GM12878 (cell line): ENCODE measurements at regions not wholly inside any gene's neighbourhood (a gene's known extent, or its start where the extent isn't known, plus 50 kb on each side); places are given as distances from the start of the nearest gene placed in this dataset.

Experiments used
- ATAC-seq: fragments of 200-7000 bp; cut with Tn5 transposase; 3 replicates; pipeline ENCODE4 v1.9.1; 2020; ENCODE audit warnings: mild to moderate bottlenecking, moderate library complexity
- BruUV-seq: library from RNA; stranded (reverse); fragments of 400-500 nt; replicated peaks from 2 replicates; lab custom pipeline; 2021; lab: Mats Ljungman, UMichigan
- CTCF ChIA-PET: fragments of 300-600 bp; sonication (Branson Sonifier 250); formaldehyde crosslinking; extraction: SDS; loops from one replicate; lab custom pipeline; 2021; ENCODE audit warnings: inconsistent platforms; lab: Yijun Ruan, JAX
- POLR2A ChIA-PET: fragments of 350-600 bp; formaldehyde crosslinking; extraction: SDS; loops from one replicate; lab custom pipeline; 2021; ENCODE audit warnings: inconsistent platforms; lab: Charles Lee
- RAD21 ChIA-PET: fragments of 300-600 bp; sonication (Branson Sonifier 250); formaldehyde crosslinking; loops from one replicate; lab custom pipeline; 2023; ENCODE audit warnings: antibody characterized with exemption; ENCODE audit not compliant: unreplicated experiment; lab: Charles Lee
- SMC1A ChIA-PET: fragments of 300-600 bp; sonication (Branson Sonifier 250); formaldehyde crosslinking; loops from one replicate; lab custom pipeline; 2023; ENCODE audit not compliant: unreplicated experiment, uncharacterized antibody; lab: Charles Lee
- DNase-seq: peaks from one replicate; pipeline ENCODE4 v3.0.0-alpha.2; 2011; ENCODE audit warnings: low read depth, low spot score
- FAIRE-seq: peaks from 3 replicates; lab custom pipeline; 2011; peaks lifted over from hg19 to GRCh38; lab: Jason Lieb, UNC
- H2AFZ ChIP-seq: 2 replicates; pipeline ENCODE4 v1.6.0; 2011; ENCODE audit warnings: low read depth, low read length, control low read depth; ENCODE audit not compliant: control insufficient read depth
- H3K27ac ChIP-seq: 2 replicates; pipeline ENCODE4 v1.5.1; 2011; ENCODE audit warnings: control low read depth; ENCODE audit not compliant: control insufficient read depth, insufficient read depth
- H3K27me3 ChIP-seq, 2 experiments: replicated peaks in 1 of 2; 2 replicates each; pipeline versions ENCODE4 v1.6.0 to v1.6.1; 2011; ENCODE audit warnings: low read length in 1 of 2; ENCODE audit not compliant: control insufficient read depth in 2 of 2, insufficient read depth in 2 of 2
- H3K36me3 ChIP-seq, 2 experiments: 2 replicates each; pipeline ENCODE4 v1.5.1; 2011; ENCODE audit warnings: low read length in 1 of 2; ENCODE audit not compliant: control insufficient read depth in 2 of 2, insufficient read depth in 2 of 2
- H3K4me1 ChIP-seq: 2 replicates; pipeline ENCODE4 v1.6.1; 2011; ENCODE audit warnings: mild to moderate bottlenecking, low read length, moderate library complexity, mixed read lengths; ENCODE audit not compliant: control insufficient read depth, insufficient read depth
- H3K4me2 ChIP-seq: 2 replicates; pipeline ENCODE4 v1.6.0; 2011; ENCODE audit warnings: control low read depth; ENCODE audit not compliant: control insufficient read depth, insufficient read depth
- H3K4me3 ChIP-seq: fragments of 200-600 bp; sonication (generic); 2 replicates; pipeline ENCODE4 v1.5.1; 2016
- H3K79me2 ChIP-seq: 2 replicates; pipeline ENCODE4 v1.6.0; 2011; ENCODE audit warnings: low read length; ENCODE audit not compliant: control insufficient read depth, insufficient read depth
- H3K9ac ChIP-seq: 2 replicates; pipeline ENCODE4 v1.8.0; 2011; ENCODE audit warnings: low read length, control low read depth, mixed read lengths; ENCODE audit not compliant: control insufficient read depth, insufficient read depth
- H3K9me3 ChIP-seq: replicated peaks from 3 replicates; pipeline ENCODE4 v1.5.1; 2011; ENCODE audit warnings: mild to moderate bottlenecking, low read length; ENCODE audit not compliant: control insufficient read depth, insufficient read depth
- H4K20me1 ChIP-seq: 2 replicates; pipeline ENCODE4 v1.6.0; 2011; ENCODE audit not compliant: control insufficient read depth, insufficient read depth
- BHLHE40 ChIP-seq, 2 experiments: fragments of 450-650 bp in 1 of 2; IDR thresholded peaks; 2 replicates each; pipeline ENCODE4 v1.6.1; 2011 to 2017; ENCODE audit warnings: low read depth in 2 of 2, borderline replicate concordance in 1 of 2, improper control_type of control experiment in 1 of 2, low read length in 1 of 2, mild to moderate bottlenecking in 1 of 2
- CHD4 ChIP-seq: fragments of 200-600 bp; sonication (generic); IDR thresholded peaks from 2 replicates; pipeline ENCODE4 v1.6.1; 2016; ENCODE audit warnings: mild to moderate bottlenecking
- E2F4 ChIP-seq: IDR thresholded peaks from 2 replicates; pipeline ENCODE4 v1.6.1; 2012; ENCODE audit warnings: low read depth, low read length, improper control_type of control experiment
- FOXM1 ChIP-seq: IDR thresholded peaks from 2 replicates; pipeline ENCODE4 v1.6.1; 2012; ENCODE audit warnings: low read depth, mild to moderate bottlenecking, inconsistent platforms, low read length, moderate library complexity
- IKZF1 ChIP-seq: fragments of 450-650 bp; conservative IDR thresholded peaks from 2 replicates; pipeline ENCODE4 v1.6.1; 2017; ENCODE audit warnings: antibody characterized with exemption, mild to moderate bottlenecking
- IKZF2 ChIP-seq, 2 experiments: fragments of 450-650 bp; IDR thresholded peaks; 2 replicates each; pipeline ENCODE4 v1.6.1; 2017; ENCODE audit warnings: mild to moderate bottlenecking in 2 of 2, moderate library complexity in 2 of 2
- JUNB ChIP-seq: IDR thresholded peaks from 2 replicates; pipeline ENCODE4 v1.6.1; 2016; ENCODE audit warnings: antibody characterized with exemption, mild to moderate bottlenecking
- NBN ChIP-seq: fragments of 450-650 bp; IDR thresholded peaks from 2 replicates; pipeline ENCODE4 v1.6.1; 2016
- RELB ChIP-seq: fragments of 450-650 bp; IDR thresholded peaks from 2 replicates; pipeline ENCODE4 v1.6.1; 2017; ENCODE audit warnings: low read depth, mild to moderate bottlenecking, moderate library complexity
- SMAD5 ChIP-seq: IDR thresholded peaks from 2 replicates; pipeline ENCODE4 v1.6.1; 2016; ENCODE audit warnings: antibody characterized with exemption, low read depth
- SREBF1 ChIP-seq: IDR thresholded peaks from 2 replicates; pipeline ENCODE4 v1.6.1; 2012; ENCODE audit warnings: mild to moderate bottlenecking, low read length
- TBL1XR1 ChIP-seq: IDR thresholded peaks from 2 replicates; pipeline ENCODE4 v1.6.1; 2012; ENCODE audit warnings: low read depth, low read length, improper control_type of control experiment
- YBX1 ChIP-seq: fragments of 450-650 bp; IDR thresholded peaks from 2 replicates; pipeline ENCODE4 v1.6.1; 2016; ENCODE audit warnings: antibody characterized with exemption
- ZBTB33 ChIP-seq: fragments of 450-650 bp; IDR thresholded peaks from 2 replicates; pipeline ENCODE4 v1.6.1; 2017; ENCODE audit warnings: mild to moderate bottlenecking
- ZNF592 ChIP-seq: fragments of 450-650 bp; IDR thresholded peaks from 2 replicates; pipeline ENCODE4 v1.6.1; 2017; ENCODE audit warnings: mild to moderate bottlenecking, moderate library complexity
- in situ Hi-C: fragments of 300-500 bp; cut with MboI; formaldehyde crosslinking; loops from 9 replicates; pipeline ENCODE4 v1.14.3; 2018; ENCODE audit warnings: mixed read lengths
- intact Hi-C: fragments of 100-400 bp; cut with micrococcal nuclease; formaldehyde crosslinking; loops from one replicate; pipeline ENCODE4 v1.14.2; 2022; ENCODE audit not compliant: unreplicated experiment

GRCh38 chr18:55093808-55094207, 134.5 kb upstream of the CCDC68 start (continued):
- TF ChIP-seq ZNF592 (no peak), IKZF1 (no peak), BHLHE40 (IDR thresholded peaks at IDR 0.05; ENCODE audit: borderline replicate concordance in 1 of 2, low read depth in 2 of 2, low read length in 1 of 2) (no peak), TBL1XR1 (no peak)
- TF ChIP-seq, all 136 proteins: peak for 0

GRCh38 chr18:55093295-55093694, 134.0 kb upstream of the CCDC68 start:
- no TSS peak for BruUV-seq
- in situ Hi-C loops: no loop called here
- peak; percentile 35 for ATAC-seq
- TF ChIP-seq SREBF1: no peak
- TF ChIP-seq FOXM1: no peak
- TF ChIP-seq IKZF1: 0 out of 2 replicates have a peak, but pooled peaks have one; percentile 12
- no peak for TF ChIP-seq SMAD5
- TF ChIP-seq IKZF2 (IDR thresholded peaks at IDR 0.05): peak; percentile 50 to 52; a peak in 2 of 4 replicates
- TF ChIP-seq ZBTB33: no peak
- no peak for TF ChIP-seq JUNB
- no peak for TF ChIP-seq BHLHE40 (IDR thresholded peaks at IDR 0.05; ENCODE audit: borderline replicate concordance in 1 of 2, low read depth in 2 of 2, low read length in 1 of 2)
- 0 out of 2 replicates have a peak, but pooled peaks have one; percentile 17 for TF ChIP-seq RELB
- TF ChIP-seq NBN: 0 out of 2 replicates have a peak, but pooled peaks have one; percentile 48
- TF ChIP-seq YBX1: no peak
- TF ChIP-seq E2F4: no peak
- TF ChIP-seq CHD4: no peak

More at GRCh38 chr18:55093295-55093694, 134.0 kb upstream of the CCDC68 start:
- Histone ChIP-seq H2AFZ (no peak overlapping the region), H3K27ac (no peak overlapping the region), H3K9me3 (no peaks in the 10 kb centered on the region), H3K36me3 (no peaks in the 10 kb centered on the region), H3K79me2 (no peaks in the 10 kb centered on the region), H3K9ac (no peak overlapping the region), H3K4me1 (no peaks in the 10 kb centered on the region; the same call in 1 of the 2 replicates), H3K4me3 (no peak overlapping the region), H4K20me1 (no peaks in the 10 kb centered on the region), H3K27me3 (no peaks in the 10 kb centered on the region), H3K4me2 (no peak overlapping the region)
- no peak for FAIRE-seq
- ChIA-PET CTCF (interaction anchor here (0.5 to 1.7 kb wide), 7 partner anchors 12 to 1537 kb away, joined by 3 to 6 read pairs (median 4); no protein-coding TSS in a partner anchor), SMC1A (interaction anchor here (0.7 to 4.6 kb wide), 9 partner anchors 9 to 774 kb away, joined by 3 to 24 read pairs (median 3); no protein-coding TSS in a partner anchor), POLR2A (interaction anchor here (0.6 to 1.1 kb wide), 2 partner anchors 22 to 24 kb away, joined by 3 to 5 read pairs; no protein-coding TSS in a partner anchor), RAD21 (no interaction called here)
- intact Hi-C loops: loop anchor here (10.0 kb wide), 1 partner anchor 132 kb away; no protein-coding TSS in a partner anchor
- no peak for DNase-seq
